Kidney glomerular epithelial cell (primary cell): ENCODE measurements at regions not wholly inside any gene's neighbourhood (a gene's known extent, or its start where the extent isn't known, plus 50 kb on each side); places are given as distances from the start of the nearest gene placed in this dataset.

Experiments
- DNase-seq: peaks from one replicate; lab custom pipeline; 2025; lab: John Stamatoyannopoulos, UW

DNA sequence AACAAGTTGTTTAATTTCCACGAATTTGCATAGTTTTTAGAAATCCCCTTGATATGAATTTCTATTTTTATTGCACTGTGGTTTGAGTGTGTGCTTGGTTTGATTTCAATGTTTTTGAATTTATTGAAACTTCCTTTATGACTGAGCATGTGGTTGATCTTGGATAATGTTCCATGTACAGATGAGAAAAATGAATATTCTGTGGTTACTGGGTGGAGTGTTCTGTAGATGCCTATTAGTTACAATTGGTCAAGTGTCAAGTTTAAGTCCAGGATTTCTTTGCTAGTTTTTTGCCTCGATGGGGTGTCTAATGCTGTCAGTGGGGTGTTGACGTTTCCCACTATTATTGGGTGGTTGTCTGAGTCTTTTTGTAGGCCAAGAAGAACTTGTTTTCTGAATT lies 319.5 kb upstream of the ACTBL2 start:
- DNase-seq, result no peak

DNA sequence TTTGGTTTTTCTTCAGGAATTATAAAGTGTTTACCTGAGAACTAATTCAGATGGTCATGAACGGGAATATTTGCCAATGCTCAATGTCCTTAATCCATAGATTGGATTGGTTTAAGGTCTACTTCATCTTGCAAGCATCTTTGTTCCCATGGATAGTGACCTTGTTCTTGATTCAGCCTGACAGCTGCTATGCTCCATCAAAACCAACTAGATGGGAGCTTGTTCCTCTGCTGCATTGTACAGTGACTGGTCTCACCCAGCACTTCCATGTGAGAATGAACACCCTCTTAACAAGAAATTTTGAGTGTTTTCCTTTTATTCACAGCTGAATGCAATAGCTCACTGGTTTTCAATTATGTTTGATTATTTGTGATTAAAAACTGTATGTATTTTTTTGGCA lies 312.6 kb upstream of the ACTBL2 start:
- no peak for DNase-seq

DNA sequence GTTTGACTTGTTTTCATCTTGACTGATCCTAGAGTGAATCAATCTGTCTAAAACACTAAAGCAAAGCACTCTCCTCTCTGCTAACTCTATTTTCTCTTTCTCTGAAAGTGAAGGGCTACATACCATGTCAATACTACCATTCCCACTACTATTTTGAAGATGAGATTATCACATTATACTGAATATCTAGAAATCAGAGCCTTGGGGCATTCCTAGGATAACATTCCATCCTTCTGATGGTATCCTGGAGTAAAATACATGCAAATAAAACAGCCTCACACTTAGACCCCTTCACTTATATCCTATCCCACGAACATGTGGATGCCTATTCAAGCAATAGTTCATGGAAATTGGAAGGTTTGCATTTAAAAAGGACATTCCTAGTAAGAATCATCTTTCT lies 309.3 kb upstream of the ACTBL2 start:
- no peak for DNase-seq

DNA sequence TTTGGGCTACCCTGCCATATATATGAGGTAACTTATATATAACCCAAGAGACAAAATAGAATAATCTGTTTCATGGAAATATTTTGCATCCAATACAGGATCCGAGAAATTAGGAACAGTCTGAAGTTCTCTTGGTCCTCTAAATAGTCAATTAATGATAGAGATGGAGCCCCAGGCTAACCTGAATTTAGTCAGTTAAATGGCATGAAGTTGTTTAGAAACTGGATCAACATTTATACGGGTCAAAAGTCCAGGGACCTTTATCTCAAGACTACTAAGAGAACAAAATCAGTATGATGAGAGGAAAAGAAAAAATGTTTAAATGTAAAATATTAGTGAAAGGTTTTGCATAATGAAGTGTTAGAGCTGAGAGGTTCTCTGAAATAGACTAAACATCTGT lies 303.3 kb upstream of the ACTBL2 start:
- DNase-seq, result no peak

DNA sequence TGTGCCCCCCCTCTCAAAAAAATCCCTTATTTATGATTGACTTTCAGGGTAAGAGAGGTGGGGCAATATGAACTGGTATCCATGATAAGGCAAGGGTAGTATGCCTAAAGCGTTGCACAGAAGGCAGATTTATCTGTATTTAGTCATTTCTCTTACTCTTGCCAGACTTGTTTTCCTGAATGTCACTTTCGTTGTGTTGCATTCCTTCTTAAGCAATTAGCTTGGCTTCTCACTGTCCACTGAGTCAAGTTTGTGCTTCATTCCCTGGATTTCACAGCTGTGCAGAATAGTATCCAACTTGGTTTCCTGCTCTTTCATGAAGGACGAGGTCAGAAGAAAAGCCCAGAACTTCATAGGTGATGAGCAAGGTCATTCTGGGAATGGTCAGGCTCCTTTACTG lies 301.5 kb upstream of the ACTBL2 start:
- DNase-seq, result no peak

DNA sequence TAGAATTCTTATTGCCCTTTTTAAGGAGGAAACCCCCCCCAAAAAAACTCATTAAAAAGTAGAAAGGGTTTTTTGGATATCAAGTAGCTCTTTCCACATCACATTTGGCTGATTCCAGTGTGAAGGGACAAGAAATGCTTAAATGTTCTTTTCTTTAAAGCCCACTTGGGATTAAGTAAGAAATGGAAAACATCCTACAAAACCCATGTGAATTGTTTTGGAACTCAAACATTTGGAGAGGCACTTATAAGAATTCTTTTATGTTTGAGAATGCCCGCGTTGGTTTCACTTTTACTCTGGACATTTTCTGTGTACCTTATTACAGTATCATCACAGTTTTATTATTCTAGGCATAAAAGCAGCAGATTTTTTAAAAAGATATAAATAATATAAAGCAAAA lies 301.1 kb upstream of the ACTBL2 start:
- DNase-seq, result no peak

DNA sequence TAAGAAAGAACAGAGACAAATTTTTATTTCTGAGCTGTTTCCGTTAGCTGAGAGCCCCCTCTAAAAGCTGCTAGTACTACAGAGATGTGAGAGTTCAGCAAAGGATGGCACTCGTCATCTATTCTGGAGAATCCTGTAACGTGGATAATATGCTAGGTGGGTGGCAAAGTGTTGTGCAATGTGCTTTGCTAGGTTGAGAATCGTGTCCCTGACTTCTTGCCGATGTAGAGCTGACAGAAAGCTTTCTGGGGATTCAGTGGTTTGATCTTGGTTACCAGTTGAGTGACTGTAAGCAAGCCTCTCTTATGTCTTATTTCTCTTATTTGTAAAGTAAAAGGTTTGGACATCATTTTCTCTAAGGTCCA lies 298.3 kb upstream of the ACTBL2 start:
- no peak for DNase-seq

DNA sequence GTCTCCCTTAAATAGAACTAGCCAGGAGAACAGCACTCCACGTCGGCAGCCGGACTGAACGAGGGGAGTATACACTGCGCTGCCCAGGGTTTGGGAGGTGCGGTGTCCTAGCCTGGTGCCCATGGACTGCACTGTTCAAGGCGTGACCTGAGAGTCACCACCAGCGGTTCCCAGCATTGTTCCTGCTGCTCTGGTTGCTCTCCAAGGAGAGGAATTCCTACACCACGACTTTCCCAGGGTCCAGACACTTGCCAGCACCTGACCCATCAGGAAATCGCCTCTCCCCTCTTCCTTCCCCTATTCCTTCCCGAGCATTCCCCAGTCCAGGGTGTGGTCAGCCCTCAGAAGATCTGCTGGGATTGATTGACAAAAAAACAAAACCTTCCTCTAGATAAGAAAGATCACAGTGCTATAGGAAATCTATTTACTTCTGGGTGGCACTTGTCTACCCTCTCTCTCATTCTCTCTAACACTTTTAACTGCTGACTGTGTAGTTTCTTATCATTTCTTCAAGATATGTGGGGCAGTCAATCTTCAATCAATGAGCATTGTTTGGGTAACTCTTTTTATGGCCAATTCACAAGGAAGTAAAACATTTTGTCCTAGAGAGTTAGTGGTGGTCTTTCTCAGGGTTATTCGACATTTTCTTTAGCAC lies 297.8 kb upstream of the ACTBL2 start:
- DNase-seq, result peak; percentile 14

DNA sequence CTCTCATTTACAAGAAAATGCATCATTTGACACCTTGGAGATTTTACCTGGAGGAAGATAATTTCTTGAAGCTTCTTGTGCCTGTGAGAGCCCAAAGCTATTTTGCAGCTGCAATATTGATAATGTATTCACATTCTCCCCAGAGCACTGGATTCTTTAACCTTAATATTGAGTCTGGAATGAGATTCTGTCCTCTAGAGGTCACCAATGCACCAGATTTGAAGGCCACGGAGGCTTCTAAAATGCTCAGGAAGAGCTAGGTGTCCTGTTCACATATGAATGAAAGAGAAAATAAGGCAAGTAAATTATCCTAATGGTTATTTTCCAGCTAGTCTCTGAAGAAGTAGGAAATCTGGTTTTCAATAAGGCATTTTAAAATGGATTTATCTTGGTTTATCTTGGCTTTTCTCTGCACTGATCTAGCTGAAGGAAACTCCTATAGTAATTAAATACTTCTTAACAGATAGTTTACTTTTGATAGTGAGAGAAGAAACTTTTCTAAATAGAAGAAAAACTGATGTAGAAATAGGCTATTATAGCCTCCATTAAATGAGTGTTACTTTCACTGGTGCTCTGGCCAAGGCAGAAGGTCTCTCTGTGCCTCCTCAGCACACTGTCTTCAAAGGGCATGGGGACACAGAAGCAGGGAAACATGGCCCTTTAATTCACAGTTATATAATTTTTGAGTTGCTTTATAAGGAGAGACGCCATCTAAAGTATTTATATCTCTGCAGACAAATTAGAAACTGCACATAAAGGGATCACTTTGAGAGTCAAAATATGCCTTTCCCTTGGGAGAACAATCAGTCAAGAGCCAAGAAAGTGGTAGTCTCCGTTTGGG lies 297.0 kb upstream of the ACTBL2 start:
- peak; percentile 83 for DNase-seq

DNA sequence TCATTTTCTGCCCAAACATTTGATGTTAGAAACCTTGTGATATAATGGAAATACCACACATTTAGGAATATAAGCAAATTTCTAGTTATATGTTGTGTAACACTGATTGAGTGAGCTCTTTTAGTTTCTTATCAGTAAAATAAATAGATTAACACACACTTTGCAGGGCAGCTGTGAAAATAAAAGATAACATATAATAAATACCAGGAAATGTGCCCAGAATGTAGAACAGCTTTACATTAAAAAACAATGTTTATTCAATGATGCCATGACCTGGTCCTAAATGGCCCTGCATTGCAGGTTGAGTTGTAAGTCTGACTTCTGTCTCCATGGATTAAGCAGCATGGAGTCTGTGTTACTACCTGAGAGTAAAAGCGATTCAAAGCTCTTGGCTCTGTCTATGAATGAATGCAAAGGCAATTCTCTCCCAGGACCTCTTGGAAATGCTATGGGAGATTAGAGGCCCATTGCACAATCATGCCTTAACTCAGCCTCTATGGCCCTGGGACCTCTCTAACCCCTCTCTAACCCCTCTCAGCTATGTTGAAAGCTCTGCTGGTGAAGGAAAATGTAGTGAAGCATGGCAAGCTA lies 296.0 kb upstream of the ACTBL2 start:
- no peak for DNase-seq

DNA sequence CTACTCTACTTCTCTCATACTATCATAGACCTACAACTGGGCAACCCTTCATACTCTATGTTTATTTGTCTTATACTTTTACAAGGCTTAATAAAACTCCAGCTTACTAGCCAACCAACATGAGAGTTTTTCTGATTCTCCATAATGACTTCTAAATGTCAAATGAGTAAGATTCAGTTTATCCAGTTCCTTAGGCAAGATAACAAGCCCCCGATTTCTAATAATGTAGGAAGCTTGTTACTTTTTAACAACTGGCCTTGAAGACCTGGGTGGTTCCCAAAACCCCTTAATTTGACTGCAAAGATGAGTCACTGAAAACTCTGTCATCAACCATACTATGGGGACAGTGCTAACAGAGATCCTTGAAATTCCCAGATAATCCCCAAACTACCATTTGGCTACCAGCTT lies 294.6 kb upstream of the ACTBL2 start:
- no peak for DNase-seq

DNA sequence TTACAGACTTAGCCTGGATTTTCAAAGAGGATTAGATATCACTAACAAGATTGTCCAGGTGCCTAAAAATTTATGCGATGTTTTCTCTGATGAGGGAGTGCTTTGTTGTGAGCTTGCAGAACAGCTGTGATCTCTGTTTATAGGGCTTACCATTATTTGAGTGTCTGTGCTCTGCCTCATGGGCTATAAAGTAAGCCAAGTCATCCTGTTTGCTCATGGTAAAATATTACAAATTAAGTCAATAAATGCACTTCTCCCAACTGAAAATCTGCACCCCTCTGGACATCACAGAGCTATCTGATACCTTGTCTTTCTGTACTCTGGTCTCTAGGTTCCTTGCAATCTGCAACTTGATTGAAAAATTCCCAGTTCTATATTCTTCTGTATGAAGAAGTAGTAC lies 293.4 kb upstream of the ACTBL2 start:
- no peak for DNase-seq

DNA sequence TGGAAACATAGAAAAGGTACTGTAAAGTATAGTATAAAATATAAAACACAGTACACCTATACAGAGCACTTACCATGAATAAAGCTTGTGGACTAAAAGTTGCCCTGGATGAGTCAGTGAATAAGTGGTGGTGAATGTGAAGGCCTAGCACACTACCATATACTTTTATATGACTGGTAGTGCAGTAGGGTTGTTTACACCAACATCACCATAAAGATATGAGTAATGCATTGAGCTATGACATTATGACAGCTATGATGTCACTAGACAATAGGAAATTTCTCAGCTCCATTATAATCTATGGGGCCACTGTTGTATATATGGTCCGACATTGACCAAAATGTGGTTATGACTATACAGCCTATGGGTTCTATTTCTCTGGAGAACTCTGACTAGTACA lies 291.8 kb upstream of the ACTBL2 start:
- DNase-seq, result no peak

DNA sequence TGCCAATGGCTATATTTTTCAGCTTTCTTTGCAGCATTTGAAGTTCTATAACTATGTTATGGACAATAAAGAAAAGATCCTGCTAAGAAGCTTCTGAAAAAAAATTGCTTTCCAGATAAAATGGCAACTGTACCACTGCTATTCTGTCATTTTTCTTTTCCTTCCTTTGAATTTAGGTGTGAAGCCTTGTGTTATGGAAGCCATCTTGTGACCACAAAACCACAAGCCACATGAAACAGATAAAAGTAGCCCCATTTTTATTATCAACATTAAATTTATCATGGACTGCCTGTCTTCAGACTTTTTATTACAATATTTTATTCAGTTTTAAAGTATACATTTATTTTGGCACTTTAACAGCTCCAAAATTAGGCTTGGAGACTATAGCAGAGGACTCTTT lies 289.9 kb upstream of the ACTBL2 start:
- DNase-seq, result no peak

DNA sequence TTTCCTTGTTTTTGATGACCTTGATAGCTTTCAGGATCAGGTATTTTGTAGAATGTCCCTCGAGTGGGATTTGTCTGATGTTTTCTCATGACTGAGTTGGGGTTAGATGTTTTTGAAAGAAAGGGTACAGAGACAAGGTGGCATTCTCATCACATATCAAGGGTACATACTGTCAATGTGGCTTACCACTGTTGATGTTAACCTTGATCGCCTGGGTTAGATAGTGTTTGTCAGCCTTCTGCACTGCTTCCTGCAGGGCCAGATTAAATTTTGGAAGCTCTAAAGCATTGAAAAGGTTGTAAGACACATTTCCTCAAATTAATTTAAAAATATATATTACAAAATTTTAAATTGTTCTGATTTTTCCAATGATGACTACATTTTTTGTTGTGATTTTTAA lies 287.4 kb upstream of the ACTBL2 start:
- no peak for DNase-seq

DNA sequence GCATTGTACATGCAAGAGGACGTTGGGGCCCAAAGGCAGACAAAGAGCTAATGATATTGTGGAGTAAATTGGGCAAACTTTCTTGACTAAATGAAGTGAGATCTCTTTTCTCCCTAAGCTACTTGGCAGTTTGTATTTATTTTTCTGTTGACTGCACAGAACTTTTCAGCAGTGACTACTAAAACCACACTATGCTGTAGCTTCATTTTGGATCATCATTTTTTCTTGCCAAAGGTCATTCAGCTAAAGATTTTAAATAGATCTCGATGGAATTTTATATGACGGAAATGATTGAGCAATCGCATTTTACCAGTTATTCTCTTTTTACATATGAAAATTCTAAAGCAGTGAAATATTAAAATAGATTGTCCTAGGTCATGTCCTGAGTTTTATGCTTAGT lies 286.1 kb upstream of the ACTBL2 start:
- DNase-seq, result no peak

DNA sequence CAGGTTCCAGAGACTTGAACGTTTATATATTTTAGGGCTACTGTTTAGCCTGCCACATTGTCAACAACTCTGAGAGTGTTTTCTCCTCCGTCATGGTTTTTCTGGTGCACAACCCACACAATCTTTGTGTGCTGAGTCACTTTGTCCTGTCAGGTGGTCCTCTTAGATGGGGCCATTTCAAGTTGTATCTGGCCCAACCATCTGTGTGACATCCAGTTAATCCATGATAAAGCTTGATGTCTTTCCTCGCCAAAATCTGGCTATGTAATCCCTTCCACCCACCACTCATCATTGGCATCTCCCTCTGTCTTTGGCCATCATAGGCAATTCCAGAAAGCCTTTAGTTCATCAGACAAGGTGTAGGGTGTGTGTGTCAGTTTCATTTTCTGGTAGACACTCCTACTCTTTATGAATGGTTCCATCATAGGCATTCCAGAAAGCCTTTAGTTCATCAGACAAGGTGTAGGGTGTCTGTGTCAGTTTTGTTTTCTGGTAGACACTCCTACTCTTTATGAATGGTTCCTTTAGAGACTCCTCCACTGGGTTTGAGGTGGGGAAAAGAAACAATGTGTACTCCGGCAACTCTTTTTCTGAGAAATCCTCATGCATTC lies 282.0 kb upstream of the ACTBL2 start:
- no peak for DNase-seq

DNA sequence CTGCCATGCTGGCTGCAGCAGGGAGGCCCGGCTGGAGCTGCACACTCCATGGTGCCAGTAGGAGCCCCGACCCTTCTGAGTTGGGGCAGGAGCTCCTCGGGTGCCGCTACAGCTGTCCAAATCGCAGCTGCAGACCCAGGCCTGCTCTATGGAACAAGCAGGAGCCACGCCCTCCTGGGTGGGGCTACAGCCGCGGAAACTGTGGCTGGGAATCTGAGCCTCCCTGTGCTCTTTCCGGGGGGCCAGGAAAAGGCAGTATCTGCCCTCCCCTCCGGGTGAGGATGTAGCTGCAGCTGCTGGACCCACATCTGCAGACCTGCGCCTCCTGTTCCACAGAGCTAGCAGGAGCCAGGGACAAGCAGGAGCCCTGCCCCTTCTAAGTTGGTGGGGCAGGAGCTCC lies 278.9 kb upstream of the ACTBL2 start:
- no peak for DNase-seq

DNA sequence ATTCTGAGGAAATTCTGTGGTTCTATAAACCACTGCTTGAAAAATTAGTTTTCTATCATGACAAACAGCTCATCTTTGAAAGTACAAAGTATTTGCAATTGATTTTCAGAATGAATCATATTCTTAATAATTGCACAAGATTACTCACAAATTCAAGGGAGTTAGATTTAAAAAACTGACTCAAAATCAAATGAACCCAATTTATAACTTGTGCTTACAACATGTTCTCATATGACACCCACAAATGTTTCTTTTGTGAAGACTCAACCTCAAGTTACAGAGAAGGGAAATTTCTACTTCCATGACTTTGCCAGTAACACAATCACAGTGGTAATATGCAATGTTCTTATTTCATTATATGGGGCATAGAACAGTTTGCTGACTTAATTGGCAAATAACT lies 272.0 kb upstream of the ACTBL2 start:
- no peak for DNase-seq

DNA sequence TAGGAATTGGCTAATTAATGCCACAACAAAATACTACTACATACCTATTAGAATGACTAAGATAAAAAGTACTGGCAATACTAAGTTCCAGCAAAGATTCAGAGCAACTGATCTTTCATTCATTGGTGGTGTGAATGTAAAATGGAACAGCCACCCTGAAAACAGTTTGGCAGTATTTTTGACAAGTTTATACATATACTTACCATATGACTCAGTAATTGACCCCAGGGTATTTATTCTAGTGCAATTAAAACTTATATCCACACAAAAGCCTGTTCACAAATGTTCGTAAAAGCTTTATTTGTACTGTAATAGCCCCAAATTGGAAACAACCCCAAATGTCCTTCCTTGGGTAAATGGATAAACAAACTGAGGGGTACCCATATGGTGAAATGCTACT lies 270.8 kb upstream of the ACTBL2 start:
- DNase-seq, result no peak

DNA sequence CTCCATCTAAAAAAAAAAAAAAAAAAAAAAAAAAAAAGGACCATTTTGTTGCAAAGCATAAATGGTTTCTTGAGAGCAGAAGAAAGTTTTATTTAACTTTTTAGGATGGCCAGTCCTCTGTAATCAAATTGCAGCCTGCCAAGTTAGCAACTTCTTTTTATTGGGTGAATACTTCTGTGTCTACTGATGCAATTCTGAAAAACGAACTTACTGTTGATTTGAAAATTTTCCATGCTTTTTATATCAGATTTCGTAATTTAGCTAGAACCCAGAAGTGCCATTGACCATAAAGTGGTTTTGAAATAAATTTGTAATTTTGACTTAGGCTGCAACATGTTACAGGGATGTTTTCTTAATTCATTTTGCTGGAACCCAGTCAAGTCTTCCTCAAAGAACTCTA lies 269.1 kb upstream of the ACTBL2 start:
- no peak for DNase-seq

DNA sequence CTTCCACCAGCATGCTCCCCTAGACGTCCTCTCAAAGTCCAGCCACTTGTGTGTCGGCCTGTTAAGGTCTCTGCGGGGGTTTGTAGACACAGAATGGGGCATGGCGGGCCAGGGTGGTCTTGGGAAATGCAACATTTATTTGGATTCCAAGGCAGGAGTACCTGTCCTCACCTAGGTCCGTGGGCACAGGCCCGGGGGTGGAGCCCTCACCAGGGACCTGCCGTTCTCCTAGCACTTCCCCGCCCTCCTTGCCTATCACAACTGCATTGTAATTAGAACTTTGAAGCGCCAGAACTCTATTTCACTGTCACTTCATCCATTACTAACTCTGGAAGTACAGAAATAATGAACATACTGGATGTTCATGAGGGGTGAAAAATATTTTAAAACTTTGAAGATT lies 268.3 kb upstream of the ACTBL2 start:
- DNase-seq, result no peak

DNA sequence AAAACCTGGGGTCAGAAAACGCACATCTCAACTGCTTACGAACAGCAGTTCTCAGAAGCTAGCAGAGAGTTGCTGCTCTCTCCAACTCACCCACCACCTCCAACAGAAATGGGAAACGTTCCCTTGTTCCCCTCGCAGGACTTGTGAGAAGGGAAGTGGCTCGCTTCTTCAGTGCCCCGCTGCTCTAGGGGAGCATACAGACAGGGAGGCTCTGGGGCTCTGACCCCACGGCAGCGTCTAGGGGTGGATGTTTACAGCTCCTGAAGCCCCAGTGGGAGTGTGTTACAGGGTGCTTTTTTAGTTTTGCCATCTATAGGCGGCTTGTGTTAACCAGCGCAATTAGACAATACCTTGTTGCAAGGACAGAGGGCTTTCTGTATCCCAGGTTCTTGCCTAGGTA lies 267.7 kb upstream of the ACTBL2 start:
- no peak for DNase-seq
